Naive thymus-derived CD4-positive, alpha-beta T cell (primary cell): ENCODE measurements at regions not wholly inside any gene's neighbourhood (a gene's known extent, or its start where the extent isn't known, plus 50 kb on each side); places are given as distances from the start of the nearest gene placed in this dataset.
A peak's percentile ranks its signal among the peaks of the same experiment; 100 is the strongest.

ENCODE experiments used
- ATAC-seq: fragments of 150-1000 bp; cut with Tn5 transposase; 2 replicates; pipeline ENCODE4 v1.10.0; 2021; ENCODE audit warnings: mild to moderate bottlenecking, moderate library complexity
- CTCF ChIA-PET: fragments of 350-600 bp; sonication (Branson Sonifier 250); formaldehyde crosslinking; loops from one replicate; lab custom pipeline; 2021; ENCODE audit warnings: antibody characterized with exemption; lab: Charles Lee
- POLR2A ChIA-PET: fragments of 350-600 bp; sonication (Branson Sonifier 250); formaldehyde crosslinking; loops from one replicate; lab custom pipeline; 2021; ENCODE audit warnings: antibody characterized with exemption, inconsistent platforms; lab: Charles Lee
- DNase-seq, 9 donors: peaks; one replicate each; pipeline versions ENCODE4 v3.0.0 to v3.0.0-alpha.2; 2020 to 2022; ENCODE audit warnings: mixed read lengths in 1 of 9
- H3K27ac ChIP-seq: one replicate; pipeline ENCODE4 v1.7.0; 2013; ENCODE audit warnings: mild to moderate bottlenecking, low read depth, low read length, moderate library complexity
- H3K27me3 ChIP-seq, 2 donors: one replicate each; pipeline ENCODE4 v1.7.0; 2013; ENCODE audit warnings: low read length in 2 of 2, mild to moderate bottlenecking in 2 of 2, moderate library complexity in 2 of 2; ENCODE audit not compliant: control insufficient read depth in 2 of 2, insufficient read depth in 2 of 2
- H3K36me3 ChIP-seq, 3 experiments: 1 replicate in 2 of 3; 2 replicates in 1 of 3; pipeline ENCODE4 v1.7.0; 2013; ENCODE audit warnings: low read length in 3 of 3, mild to moderate bottlenecking in 3 of 3, moderate library complexity in 1 of 3; ENCODE audit not compliant: insufficient read depth in 3 of 3, control insufficient read depth in 2 of 3
- H3K4me1 ChIP-seq, 2 donors: one replicate each; pipeline ENCODE4 v1.7.0; 2013; ENCODE audit warnings: low read length in 2 of 2, mild to moderate bottlenecking in 2 of 2, moderate library complexity in 1 of 2; ENCODE audit not compliant: control insufficient read depth in 2 of 2, insufficient read depth in 2 of 2
- H3K4me3 ChIP-seq: 2 replicates; pipeline ENCODE4 v1.7.0; 2013; ENCODE audit warnings: mild to moderate bottlenecking, low read length
- H3K9me3 ChIP-seq, 3 experiments: 1 replicate in 2 of 3; 2 replicates in 1 of 3; pipeline ENCODE4 v1.7.0; 2013; ENCODE audit warnings: low read length in 3 of 3; ENCODE audit not compliant: control insufficient read depth in 2 of 3
- H3K27ac Mint-ChIP-seq, 9 donors: one replicate each; pipeline ENCODE4 v1.8.0; 2020 to 2022; ENCODE audit warnings: mixed read lengths in 9 of 9, mild to moderate bottlenecking in 8 of 9, moderate library complexity in 5 of 9, inconsistent platforms in 2 of 9
- H3K27me3 Mint-ChIP-seq, 5 donors: one replicate each; pipeline ENCODE4 v1.8.0; 2021 to 2022; ENCODE audit warnings: mixed read lengths in 5 of 5, mild to moderate bottlenecking in 1 of 5
- H3K36me3 Mint-ChIP-seq, 5 donors: one replicate each; pipeline ENCODE4 v1.8.0; 2020 to 2022; ENCODE audit warnings: mixed read lengths in 5 of 5, mild to moderate bottlenecking in 3 of 5, inconsistent platforms in 1 of 5
- H3K4me1 Mint-ChIP-seq, 7 donors: one replicate each; pipeline ENCODE4 v1.8.0; 2020 to 2022; ENCODE audit warnings: mixed read lengths in 7 of 7, mild to moderate bottlenecking in 3 of 7, inconsistent platforms in 1 of 7
- H3K4me3 Mint-ChIP-seq, 10 donors: one replicate each; pipeline ENCODE4 v1.8.0; 2020 to 2022; ENCODE audit warnings: mild to moderate bottlenecking in 10 of 10, mixed read lengths in 10 of 10, moderate library complexity in 6 of 10, inconsistent platforms in 2 of 10
- H3K9me3 Mint-ChIP-seq, 11 donors: one replicate each; pipeline ENCODE4 v1.8.0; 2020 to 2022; ENCODE audit warnings: mixed read lengths in 11 of 11, mild to moderate bottlenecking in 4 of 11, inconsistent platforms in 1 of 11, moderate library complexity in 1 of 11
- intact Hi-C, 2 donors: fragments of 100-400 bp; cut with micrococcal nuclease; formaldehyde crosslinking; loops; one replicate each; pipeline ENCODE4 v1.15.1; 2023

GRCh38 chr6:94377835-94378234 lies 958.5 kb upstream of the EPHA7 start:
- POLR2A ChIA-PET = no interaction called here
- ATAC-seq (no peak), DNase-seq (no peak)
- no peaks in the 10 kb centered on the region for H3K27me3 ChIP-seq
- no peaks in the 10 kb centered on the region for H3K9me3 ChIP-seq
- no peaks in the 10 kb centered on the region for H3K36me3 Mint-ChIP-seq
- no peaks in the 10 kb centered on the region for H3K4me1 ChIP-seq
- no peak overlapping the region for H3K27ac Mint-ChIP-seq
- no peaks in the 10 kb centered on the region for H3K36me3 ChIP-seq
- no peaks in the 10 kb centered on the region for H3K4me1 Mint-ChIP-seq
- CTCF ChIA-PET = no interaction called here
- no peak overlapping the region for H3K4me3 ChIP-seq
- no peak overlapping the region for H3K27ac ChIP-seq
- intact Hi-C loops = no loop called here
- no peak overlapping the region for H3K4me3 Mint-ChIP-seq
- no peaks in the 10 kb centered on the region for H3K27me3 Mint-ChIP-seq
- H3K9me3 Mint-ChIP-seq = peaks cover 0 to 11% (median 0%) of the 10 kb centered on the region in 11 donors

GRCh38 chr6:94376876-94377275 lies 957.5 kb upstream of the EPHA7 start:
- H3K27ac Mint-ChIP-seq = no peak overlapping the region
- intact Hi-C loops = no loop called here
- ChIA-PET CTCF (no interaction called here), POLR2A (no interaction called here)
- H3K4me1 Mint-ChIP-seq = no peaks in the 10 kb centered on the region
- ATAC-seq = no peak
- H3K4me3 Mint-ChIP-seq = no peak overlapping the region
- Histone ChIP-seq H3K4me1 (no peaks in the 10 kb centered on the region), H3K27me3 (no peaks in the 10 kb centered on the region), H3K27ac (no peak overlapping the region), H3K9me3 (no peaks in the 10 kb centered on the region), H3K36me3 (no peaks in the 10 kb centered on the region), H3K4me3 (no peak overlapping the region)
- no peak for DNase-seq
- H3K27me3 Mint-ChIP-seq = no peaks in the 10 kb centered on the region
- no peaks in the 10 kb centered on the region for H3K36me3 Mint-ChIP-seq
- peaks cover 0 to 11% (median 0%) of the 10 kb centered on the region in 11 donors for H3K9me3 Mint-ChIP-seq

GRCh38 chr6:94372229-94372628 lies 952.9 kb upstream of the EPHA7 start:
- ChIA-PET POLR2A (no interaction called here), CTCF (no interaction called here)
- Histone ChIP-seq H3K9me3 (no peaks in the 10 kb centered on the region), H3K36me3 (no peaks in the 10 kb centered on the region), H3K27me3 (no peaks in the 10 kb centered on the region), H3K27ac (no peak overlapping the region), H3K4me3 (no peak overlapping the region), H3K4me1 (no peaks in the 10 kb centered on the region)
- Mint-ChIP-seq H3K36me3 (no peaks in the 10 kb centered on the region), H3K27ac (no peak overlapping the region), H3K27me3 (no peaks in the 10 kb centered on the region), H3K4me3 (no peak overlapping the region), H3K4me1 (no peaks in the 10 kb centered on the region), H3K9me3 (peaks cover 0 to 10% (median 0%) of the 10 kb centered on the region in 11 donors)
- DNase-seq = no peak
- ATAC-seq = no peak
- intact Hi-C loops = no loop called here

GRCh38 chr6:94367316-94367715 lies 948.0 kb upstream of the EPHA7 start:
- ChIA-PET POLR2A (no interaction called here), CTCF (no interaction called here)
- no peaks in the 10 kb centered on the region for H3K36me3 ChIP-seq
- no peaks in the 10 kb centered on the region for H3K4me1 ChIP-seq
- no peak overlapping the region for H3K27ac ChIP-seq
- DNase-seq (no peak), ATAC-seq (no peak)
- no peaks in the 10 kb centered on the region for H3K36me3 Mint-ChIP-seq
- H3K27ac Mint-ChIP-seq = no peak overlapping the region
- H3K4me3 ChIP-seq = no peak overlapping the region
- H3K27me3 Mint-ChIP-seq = no peaks in the 10 kb centered on the region
- H3K27me3 ChIP-seq = no peaks in the 10 kb centered on the region
- H3K9me3 Mint-ChIP-seq = peaks cover 0 to 13% (median 4%) of the 10 kb centered on the region in 11 donors
- no peak overlapping the region for H3K4me3 Mint-ChIP-seq
- intact Hi-C loops = no loop called here
- no peaks in the 10 kb centered on the region for H3K9me3 ChIP-seq
- no peaks in the 10 kb centered on the region for H3K4me1 Mint-ChIP-seq

DNA sequence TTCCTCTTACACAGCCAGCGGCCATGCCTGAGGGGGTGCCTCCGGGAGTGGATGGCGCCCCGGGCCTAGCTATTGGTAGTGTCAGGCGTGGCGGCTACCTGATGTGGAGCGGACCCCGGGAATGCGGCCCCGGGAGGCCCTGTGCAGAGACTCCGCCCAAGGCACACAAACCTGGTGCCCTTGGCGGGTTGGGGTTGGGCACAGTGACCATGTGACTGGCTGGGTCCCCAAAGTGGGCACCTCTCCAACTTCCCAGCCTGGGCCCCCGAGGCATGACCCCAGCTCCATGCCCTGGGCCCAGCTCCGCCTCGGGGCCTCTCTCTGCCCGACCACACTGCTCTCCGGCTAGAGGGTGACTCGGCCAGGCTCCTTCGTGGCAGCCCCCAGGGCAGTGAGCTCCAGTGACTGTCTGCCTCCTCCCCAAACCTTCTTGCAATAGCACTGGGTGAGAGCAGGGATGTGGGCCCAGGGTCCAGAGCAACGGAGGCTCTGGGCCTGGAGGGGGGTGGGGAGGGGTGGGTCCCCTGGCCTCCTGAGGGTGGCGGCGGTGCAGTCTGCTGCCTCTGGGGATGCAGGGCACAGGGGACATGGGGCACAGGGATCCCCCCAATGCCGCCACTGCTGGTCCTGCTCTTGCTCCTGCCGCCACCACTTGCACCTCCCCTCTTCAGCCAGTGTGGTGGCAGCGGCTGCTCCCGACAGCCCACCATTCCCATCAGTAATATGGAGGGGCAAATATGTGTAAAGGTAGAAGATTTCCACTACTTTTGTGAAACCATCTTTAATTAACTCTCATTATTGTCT lies 942.9 kb upstream of the EPHA7 start:
- DNase-seq (no peak), ATAC-seq (peak; percentile 22)
- H3K27me3 Mint-ChIP-seq = no peaks in the 10 kb centered on the region
- H3K4me3 Mint-ChIP-seq = no peak overlapping the region
- Histone ChIP-seq H3K27me3 (no peaks in the 10 kb centered on the region), H3K4me3 (no peak overlapping the region), H3K4me1 (no peaks in the 10 kb centered on the region), H3K9me3 (no peaks in the 10 kb centered on the region), H3K27ac (no peak overlapping the region), H3K36me3 (no peaks in the 10 kb centered on the region)
- intact Hi-C loops = no loop called here
- peaks cover 0 to 18% (median 4%) of the 10 kb centered on the region in 11 donors for H3K9me3 Mint-ChIP-seq
- no peaks in the 10 kb centered on the region for H3K4me1 Mint-ChIP-seq
- H3K27ac Mint-ChIP-seq = no peak overlapping the region
- ChIA-PET CTCF (no interaction called here), POLR2A (no interaction called here)
- no peaks in the 10 kb centered on the region for H3K36me3 Mint-ChIP-seq

GRCh38 chr6:94361304-94362060 lies 942.1 kb upstream of the EPHA7 start:
- Histone ChIP-seq H3K27me3 (no peaks in the 10 kb centered on the region), H3K27ac (no peak overlapping the region), H3K4me3 (no peak overlapping the region), H3K36me3 (no peaks in the 10 kb centered on the region), H3K4me1 (no peaks in the 10 kb centered on the region), H3K9me3 (no peaks in the 10 kb centered on the region)
- Mint-ChIP-seq H3K4me1 (no peaks in the 10 kb centered on the region), H3K9me3 (peaks cover 0 to 18% (median 4%) of the 10 kb centered on the region in 11 donors), H3K36me3 (no peaks in the 10 kb centered on the region), H3K4me3 (no peak overlapping the region), H3K27me3 (no peaks in the 10 kb centered on the region), H3K27ac (no peak overlapping the region)
- intact Hi-C loops = no loop called here
- ChIA-PET POLR2A (no interaction called here), CTCF (no interaction called here)
- peak; percentile 34 for ATAC-seq
- no peak for DNase-seq
